RWPE2 (cell line): ENCODE measurements at regions not wholly inside any gene's neighbourhood (a gene's known extent, or its start where the extent isn't known, plus 50 kb on each side); places are given as distances from the start of the nearest gene placed in this dataset.

ENCODE experiments used
- ATAC-seq: fragments of 200-7000 bp; cut with Tn5 transposase; 3 replicates; pipeline ENCODE4 v1.9.1; 2021; ENCODE audit warnings: low read depth
- DNase-seq: peaks from one replicate; pipeline ENCODE4 v3.0.0-alpha.2; 2020; ENCODE audit warnings: low spot score
- H3K27ac ChIP-seq: fragments of 450-650 bp; 2 replicates; pipeline ENCODE4 v1.5.1; 2017; ENCODE audit warnings: mild to moderate bottlenecking; ENCODE audit not compliant: poor library complexity, severe bottlenecking
- H3K27me3 ChIP-seq: fragments of 250-450 bp; sonication (Bioruptor Pico); 2 replicates; pipeline ENCODE4 v1.5.1; 2021; ENCODE audit warnings: mild to moderate bottlenecking, moderate library complexity; ENCODE audit not compliant: insufficient read depth, poor library complexity, severe bottlenecking
- H3K36me3 ChIP-seq: fragments of 250-450 bp; sonication (Bioruptor Pico); 2 replicates; pipeline ENCODE4 v1.5.1; 2020; ENCODE audit warnings: low read depth, mild to moderate bottlenecking, moderate library complexity
- H3K4me1 ChIP-seq: fragments of 250-450 bp; sonication (Bioruptor Pico); 2 replicates; pipeline ENCODE4 v1.5.1; 2021; ENCODE audit warnings: mild to moderate bottlenecking, moderate library complexity; ENCODE audit not compliant: insufficient read depth, poor library complexity, severe bottlenecking
- H3K4me3 ChIP-seq: fragments of 250-450 bp; sonication (Bioruptor Pico); 2 replicates; pipeline ENCODE4 v1.5.1; 2021; ENCODE audit warnings: mild to moderate bottlenecking, moderate library complexity; ENCODE audit not compliant: severe bottlenecking
- H3K9me3 ChIP-seq: fragments of 250-450 bp; sonication (Bioruptor Pico); 2 replicates; pipeline ENCODE4 v1.5.1; 2021; ENCODE audit warnings: mild to moderate bottlenecking, moderate library complexity; ENCODE audit not compliant: severe bottlenecking
- TF ChIP-seq, protein P1 (sequence below): fragments of 450-650 bp; IDR thresholded peaks from one replicate; pipeline ENCODE4 v1.5.1; 2017; ENCODE audit warnings: mild to moderate bottlenecking, moderate library complexity; ENCODE audit not compliant: poor library complexity, severe bottlenecking

DNA sequence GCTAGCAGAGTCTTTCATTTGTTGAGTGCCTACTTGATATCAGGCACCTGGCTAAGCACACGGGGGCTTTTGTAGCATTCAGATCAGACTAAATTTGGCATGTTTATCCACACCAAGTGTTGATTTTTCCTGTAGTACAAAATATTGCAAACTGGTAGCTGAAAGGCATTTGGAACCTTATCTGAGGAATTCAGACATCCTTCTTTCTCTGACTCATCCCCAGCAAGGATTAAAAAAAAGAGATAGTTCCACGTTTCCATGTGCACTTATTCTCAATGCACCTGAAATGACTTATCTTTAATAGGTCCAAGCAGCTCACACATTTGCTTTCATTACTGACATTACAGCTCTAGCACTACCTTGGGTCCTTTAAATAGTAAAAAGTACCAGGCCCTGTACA is 786.0 kb upstream of the GRM7 start:
- no peaks in the 10 kb centered on the region for H3K36me3 ChIP-seq
- no peaks in the 10 kb centered on the region for H3K9me3 ChIP-seq
- H3K27me3 ChIP-seq, result no peaks in the 10 kb centered on the region
- ATAC-seq, result no peak
- H3K27ac ChIP-seq, result no peak overlapping the region
- TF ChIP-seq, protein P1, sequence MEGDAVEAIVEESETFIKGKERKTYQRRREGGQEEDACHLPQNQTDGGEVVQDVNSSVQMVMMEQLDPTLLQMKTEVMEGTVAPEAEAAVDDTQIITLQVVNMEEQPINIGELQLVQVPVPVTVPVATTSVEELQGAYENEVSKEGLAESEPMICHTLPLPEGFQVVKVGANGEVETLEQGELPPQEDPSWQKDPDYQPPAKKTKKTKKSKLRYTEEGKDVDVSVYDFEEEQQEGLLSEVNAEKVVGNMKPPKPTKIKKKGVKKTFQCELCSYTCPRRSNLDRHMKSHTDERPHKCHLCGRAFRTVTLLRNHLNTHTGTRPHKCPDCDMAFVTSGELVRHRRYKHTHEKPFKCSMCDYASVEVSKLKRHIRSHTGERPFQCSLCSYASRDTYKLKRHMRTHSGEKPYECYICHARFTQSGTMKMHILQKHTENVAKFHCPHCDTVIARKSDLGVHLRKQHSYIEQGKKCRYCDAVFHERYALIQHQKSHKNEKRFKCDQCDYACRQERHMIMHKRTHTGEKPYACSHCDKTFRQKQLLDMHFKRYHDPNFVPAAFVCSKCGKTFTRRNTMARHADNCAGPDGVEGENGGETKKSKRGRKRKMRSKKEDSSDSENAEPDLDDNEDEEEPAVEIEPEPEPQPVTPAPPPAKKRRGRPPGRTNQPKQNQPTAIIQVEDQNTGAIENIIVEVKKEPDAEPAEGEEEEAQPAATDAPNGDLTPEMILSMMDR, result no peak
- H3K4me3 ChIP-seq, result no peak overlapping the region
- DNase-seq, result no peak
- no peaks in the 10 kb centered on the region for H3K4me1 ChIP-seq

DNA sequence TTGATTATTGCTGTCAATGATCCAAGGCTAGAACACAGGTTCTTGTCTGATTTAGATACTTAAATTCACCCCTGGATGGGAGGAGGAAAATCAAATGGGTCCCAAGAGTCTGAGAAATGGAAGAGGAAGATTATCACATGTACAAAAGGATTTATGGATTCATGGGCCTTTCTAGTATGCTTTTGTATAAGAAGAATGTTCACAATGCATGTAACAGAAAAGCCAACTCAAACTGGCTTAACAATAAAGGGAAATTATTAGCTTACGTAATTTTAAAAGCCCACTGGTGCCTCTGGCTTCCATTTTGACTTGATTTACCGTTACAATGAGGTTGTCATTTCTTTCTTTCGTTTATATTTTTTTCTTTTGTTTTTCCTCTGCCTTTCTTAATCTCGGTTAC is 782.5 kb upstream of the GRM7 start:
- Histone ChIP-seq H3K9me3 (no peaks in the 10 kb centered on the region), H3K36me3 (no peaks in the 10 kb centered on the region), H3K27ac (no peak overlapping the region), H3K4me3 (no peak overlapping the region), H3K27me3 (no peaks in the 10 kb centered on the region), H3K4me1 (no peaks in the 10 kb centered on the region)
- TF ChIP-seq, protein P1, result no peak
- DNase-seq (no peak), ATAC-seq (no peak)

DNA sequence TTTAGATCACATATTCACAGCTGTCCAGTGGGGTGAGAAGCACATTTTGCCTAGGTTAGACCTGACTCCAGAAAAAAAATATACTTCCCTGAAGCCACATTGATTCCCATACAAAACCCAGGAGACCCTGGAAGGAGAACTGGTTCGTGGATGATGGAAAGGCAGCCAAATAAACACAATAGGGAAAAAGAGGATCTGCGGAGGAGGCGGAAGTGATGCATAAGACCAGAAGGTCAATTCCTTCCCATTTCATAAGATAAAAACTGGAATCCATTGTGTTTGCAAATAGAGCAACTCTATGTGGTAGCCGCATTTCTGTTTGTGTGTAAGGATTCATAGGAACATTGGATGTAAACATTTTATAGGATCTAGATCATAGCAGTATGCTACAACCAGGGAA is 781.9 kb upstream of the GRM7 start:
- ATAC-seq (no peak), DNase-seq (no peak)
- H3K9me3 ChIP-seq, result no peaks in the 10 kb centered on the region
- H3K27me3 ChIP-seq, result no peaks in the 10 kb centered on the region
- TF ChIP-seq, protein P1, result no peak
- H3K4me3 ChIP-seq, result no peak overlapping the region
- H3K36me3 ChIP-seq, result no peaks in the 10 kb centered on the region
- H3K27ac ChIP-seq, result no peak overlapping the region
- H3K4me1 ChIP-seq, result no peaks in the 10 kb centered on the region

DNA sequence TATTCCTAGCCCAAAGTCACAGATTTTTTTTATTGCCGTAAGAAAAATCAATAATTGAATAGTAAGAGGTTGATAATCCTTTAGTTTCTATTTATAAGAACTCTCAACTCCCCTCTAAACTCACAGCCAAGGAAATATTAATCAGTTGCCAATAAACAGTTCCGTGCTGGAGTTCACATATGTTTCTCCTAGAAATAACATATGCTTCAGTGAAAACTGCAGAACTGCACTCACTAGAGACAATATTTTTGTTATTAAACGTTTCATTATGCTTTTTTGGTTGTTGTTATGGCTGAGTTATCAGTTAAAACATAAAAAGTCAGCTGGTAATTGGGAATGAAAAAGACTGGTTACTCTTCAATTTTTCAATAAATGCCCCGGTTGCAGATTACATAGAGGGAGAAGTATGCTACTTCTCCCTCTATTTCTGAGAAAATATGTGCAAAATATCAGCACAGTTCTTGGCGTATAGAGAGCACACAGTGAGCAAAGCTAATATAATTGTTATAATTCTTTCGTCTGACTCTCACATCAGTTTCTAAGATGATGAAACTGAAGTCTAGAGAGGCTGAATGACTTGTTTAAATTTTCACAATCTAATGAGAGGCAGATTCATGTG is 781.2 kb upstream of the GRM7 start:
- no peaks in the 10 kb centered on the region for H3K4me1 ChIP-seq
- H3K27me3 ChIP-seq, result no peaks in the 10 kb centered on the region
- no peak overlapping the region for H3K27ac ChIP-seq
- H3K4me3 ChIP-seq, result no peak overlapping the region
- DNase-seq (no peak), ATAC-seq (no peak)
- no peaks in the 10 kb centered on the region for H3K9me3 ChIP-seq
- TF ChIP-seq, protein P1, result no peak
- H3K36me3 ChIP-seq, result no peaks in the 10 kb centered on the region

DNA sequence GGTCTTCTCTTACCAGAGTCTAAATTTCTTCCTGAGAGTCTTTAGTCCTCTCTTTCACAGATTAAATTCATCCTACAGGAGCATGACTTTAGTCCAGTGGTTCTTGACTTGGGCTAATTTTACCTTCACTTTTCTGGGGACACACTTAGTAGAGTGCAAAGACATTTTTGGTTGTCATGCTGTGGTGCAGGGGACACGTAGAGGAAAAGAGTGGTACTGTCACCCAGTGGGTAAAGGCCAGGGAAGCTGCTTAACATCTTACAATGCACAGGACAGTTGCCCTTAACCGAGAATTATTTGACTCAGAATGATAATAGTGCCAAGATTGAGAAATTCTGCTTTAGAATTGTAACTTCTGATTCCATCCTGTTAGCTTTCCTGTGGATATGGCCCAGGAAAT is 772.5 kb upstream of the GRM7 start:
- Histone ChIP-seq H3K9me3 (no peaks in the 10 kb centered on the region), H3K27me3 (no peaks in the 10 kb centered on the region), H3K36me3 (no peaks in the 10 kb centered on the region), H3K4me1 (no peaks in the 10 kb centered on the region), H3K4me3 (no peak overlapping the region), H3K27ac (no peak overlapping the region)
- TF ChIP-seq, protein P1, result no peak
- DNase-seq, result no peak
- ATAC-seq, result no peak
